ENCODE measurements at regions not wholly inside any gene's neighbourhood (a gene's known extent, or its start where the extent isn't known, plus 50 kb on each side); places are given as distances from the start of the nearest gene placed in this dataset.

DNA sequence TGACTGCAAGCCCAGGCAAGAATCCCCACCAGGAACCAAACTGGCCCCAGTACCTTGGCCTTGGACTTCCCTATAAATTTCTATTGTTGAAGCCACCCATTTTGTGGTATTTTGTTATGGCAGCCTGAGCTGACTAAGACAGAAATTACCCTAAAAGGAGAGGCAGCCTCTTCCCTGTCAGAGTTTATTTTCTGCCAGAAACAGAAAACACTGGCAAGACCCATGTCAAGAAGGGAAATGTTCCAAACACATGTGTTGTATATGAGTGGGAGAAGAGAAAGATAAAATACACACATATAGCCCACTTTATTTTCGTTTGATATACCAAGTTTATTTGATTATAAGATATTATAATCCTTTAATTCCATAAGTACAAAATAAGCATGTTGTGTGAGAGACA lies 225.1 kb upstream of the FSHR start:
- Histone ChIP-seq H3K9me1 (ENCODE audit: control insufficient read depth, extremely low read depth, insufficient read depth, low read length) (no peaks in the 10 kb centered on the region), H3K4me1 (ENCODE audit: control insufficient read depth, extremely low read depth, insufficient read depth, low read length) (no peaks in the 10 kb centered on the region), H3K4me2 (ENCODE audit: control insufficient read depth, extremely low read depth, insufficient read depth, low read depth, low read length) (no peak overlapping the region), H4K20me1 (ENCODE audit: control insufficient read depth, extremely low read depth, insufficient read depth, low read length) (no peaks in the 10 kb centered on the region), H3K27ac (ENCODE audit: control insufficient read depth, insufficient read depth, low read length) (no peak overlapping the region), H3K4me3 (ENCODE audit: control insufficient read depth in 2 of 3, extremely low read depth in 1 of 3, insufficient read depth in 2 of 3, low read depth in 1 of 3, low read length in 3 of 3) (no peak overlapping the region), H3K9me3 (ENCODE audit: control insufficient read depth, low read depth, low read length) (no peaks in the 10 kb centered on the region), H2AFZ (ENCODE audit: control insufficient read depth, low read length) (no peak overlapping the region), H3K36me3 (ENCODE audit: control insufficient read depth in 2 of 2, extremely low read depth in 1 of 2, insufficient read depth in 2 of 2, low read length in 2 of 2) (no peaks in the 10 kb centered on the region), H3K79me2 (ENCODE audit: control insufficient read depth, insufficient read depth, low read length) (no peaks in the 10 kb centered on the region), H3K9ac (ENCODE audit: control insufficient read depth, extremely low read depth, insufficient read depth, low read length) (no peak overlapping the region), H3K27me3 (ENCODE audit: control insufficient read depth, extremely low read depth, insufficient read depth, low read length) (no peaks in the 10 kb centered on the region)
- FAIRE-seq (no peak), DNase-seq (ENCODE audit: low read depth, low spot score) (no peak)
- TF ChIP-seq EZH2 (IDR thresholded peaks at IDR 0.05; ENCODE audit: low read length) = no peak
- TF ChIP-seq, protein P1, sequence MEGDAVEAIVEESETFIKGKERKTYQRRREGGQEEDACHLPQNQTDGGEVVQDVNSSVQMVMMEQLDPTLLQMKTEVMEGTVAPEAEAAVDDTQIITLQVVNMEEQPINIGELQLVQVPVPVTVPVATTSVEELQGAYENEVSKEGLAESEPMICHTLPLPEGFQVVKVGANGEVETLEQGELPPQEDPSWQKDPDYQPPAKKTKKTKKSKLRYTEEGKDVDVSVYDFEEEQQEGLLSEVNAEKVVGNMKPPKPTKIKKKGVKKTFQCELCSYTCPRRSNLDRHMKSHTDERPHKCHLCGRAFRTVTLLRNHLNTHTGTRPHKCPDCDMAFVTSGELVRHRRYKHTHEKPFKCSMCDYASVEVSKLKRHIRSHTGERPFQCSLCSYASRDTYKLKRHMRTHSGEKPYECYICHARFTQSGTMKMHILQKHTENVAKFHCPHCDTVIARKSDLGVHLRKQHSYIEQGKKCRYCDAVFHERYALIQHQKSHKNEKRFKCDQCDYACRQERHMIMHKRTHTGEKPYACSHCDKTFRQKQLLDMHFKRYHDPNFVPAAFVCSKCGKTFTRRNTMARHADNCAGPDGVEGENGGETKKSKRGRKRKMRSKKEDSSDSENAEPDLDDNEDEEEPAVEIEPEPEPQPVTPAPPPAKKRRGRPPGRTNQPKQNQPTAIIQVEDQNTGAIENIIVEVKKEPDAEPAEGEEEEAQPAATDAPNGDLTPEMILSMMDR (optimal IDR thresholded peaks at IDR 0.05 in 1 of 3, IDR thresholded peaks at IDR 0.05 in 1 of 3, conservative IDR thresholded peaks at IDR 0.05 in 1 of 3; ENCODE audit: extremely low read depth in 1 of 3, insufficient read depth in 2 of 3, low read length in 3 of 3) = no peak
- dilution Hi-C loops (cut with MboI; ENCODE audit: extremely low pct_ligation_motif_present, low sequenced_read_pairs) = no loop called here

DNA sequence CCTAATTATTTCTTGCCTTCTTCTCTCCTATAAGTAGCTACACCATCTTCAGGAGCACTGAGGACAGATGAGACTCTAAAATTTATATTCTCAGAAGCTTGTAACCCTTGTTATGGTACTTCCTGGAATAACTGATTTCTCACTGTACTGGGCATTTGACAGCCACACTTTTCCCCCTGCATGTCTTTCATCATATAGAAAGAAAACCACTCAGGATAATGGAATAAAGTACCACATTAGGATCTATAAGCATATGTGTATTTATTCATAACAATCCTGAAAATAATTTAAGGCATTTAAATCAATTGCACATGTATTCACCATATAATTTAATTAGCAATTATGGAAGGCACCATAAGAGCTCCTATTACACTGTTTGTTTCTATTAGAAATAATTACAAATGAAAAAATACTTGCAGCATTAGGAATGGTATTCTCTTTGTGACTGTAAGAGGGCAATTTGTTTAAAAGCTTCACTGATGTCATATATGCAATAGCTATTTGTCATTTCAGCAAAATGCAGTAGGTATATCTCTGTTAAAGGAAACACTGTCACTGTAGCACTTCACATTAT lies 216.9 kb upstream of the FSHR start:
- H3K4me1 ChIP-seq (ENCODE audit: control insufficient read depth, extremely low read depth, insufficient read depth, low read length) = no peaks in the 10 kb centered on the region
- no peaks in the 10 kb centered on the region for H3K79me2 ChIP-seq (ENCODE audit: control insufficient read depth, insufficient read depth, low read length)
- H3K9me3 ChIP-seq (ENCODE audit: control insufficient read depth, low read depth, low read length) = no peaks in the 10 kb centered on the region
- H3K4me3 ChIP-seq (ENCODE audit: control insufficient read depth in 2 of 3, extremely low read depth in 1 of 3, insufficient read depth in 2 of 3, low read depth in 1 of 3, low read length in 3 of 3) = no peak overlapping the region
- no peak overlapping the region for H3K4me2 ChIP-seq (ENCODE audit: control insufficient read depth, extremely low read depth, insufficient read depth, low read depth, low read length)
- no peak overlapping the region for H2AFZ ChIP-seq (ENCODE audit: control insufficient read depth, low read length)
- H3K27ac ChIP-seq (ENCODE audit: control insufficient read depth, insufficient read depth, low read length) = no peak overlapping the region
- H3K36me3 ChIP-seq (ENCODE audit: control insufficient read depth in 2 of 2, extremely low read depth in 1 of 2, insufficient read depth in 2 of 2, low read length in 2 of 2) = no peaks in the 10 kb centered on the region
- dilution Hi-C loops (cut with MboI; ENCODE audit: extremely low pct_ligation_motif_present, low sequenced_read_pairs) = no loop called here
- no peaks in the 10 kb centered on the region for H4K20me1 ChIP-seq (ENCODE audit: control insufficient read depth, extremely low read depth, insufficient read depth, low read length)
- no peak for FAIRE-seq
- TF ChIP-seq EZH2 (IDR thresholded peaks at IDR 0.05; ENCODE audit: low read length) = no peak
- TF ChIP-seq, protein P1 (optimal IDR thresholded peaks at IDR 0.05 in 1 of 3, IDR thresholded peaks at IDR 0.05 in 1 of 3, conservative IDR thresholded peaks at IDR 0.05 in 1 of 3; ENCODE audit: extremely low read depth in 1 of 3, insufficient read depth in 2 of 3, low read length in 3 of 3) = no peak
- no peaks in the 10 kb centered on the region for H3K9me1 ChIP-seq (ENCODE audit: control insufficient read depth, extremely low read depth, insufficient read depth, low read length)
- H3K9ac ChIP-seq (ENCODE audit: control insufficient read depth, extremely low read depth, insufficient read depth, low read length) = no peak overlapping the region
- no peak for DNase-seq (ENCODE audit: low read depth, low spot score)
- no peaks in the 10 kb centered on the region for H3K27me3 ChIP-seq (ENCODE audit: control insufficient read depth, extremely low read depth, insufficient read depth, low read length)
